Retinal pigment epithelial cell (primary cell): ENCODE measurements at regions not wholly inside any gene's neighbourhood (a gene's known extent, or its start where the extent isn't known, plus 50 kb on each side); places are given as distances from the start of the nearest gene placed in this dataset.

Experiments
- DNase-seq: peaks from one replicate; pipeline ENCODE4 v3.0.0-alpha.2; 2010; ENCODE audit warnings: low read depth
- H3K4me3 ChIP-seq: 2 replicates; pipeline ENCODE4 v1.5.1; 2011; ENCODE audit warnings: mild to moderate bottlenecking, low read length, control low read depth, moderate library complexity
- CTCF ChIP-seq: conservative IDR thresholded peaks from 2 replicates; pipeline ENCODE4 v1.5.1; 2011; ENCODE audit warnings: low read depth, low read length, control low read depth, inconsistent platforms

- no peak overlapping the region for H3K4me3 ChIP-seq
- TF ChIP-seq CTCF: no peak
- no peak for DNase-seq
Measured at GRCh38 chr16:76988526-76988925, 202.5 kb upstream of the MON1B start.

- no peak for DNase-seq
- no peak for TF ChIP-seq CTCF
- no peak overlapping the region for H3K4me3 ChIP-seq
Measured at GRCh38 chr16:77002644-77003043, 188.3 kb upstream of the MON1B start.

- no peak for DNase-seq
- no peak overlapping the region for H3K4me3 ChIP-seq
- no peak for TF ChIP-seq CTCF
Measured at GRCh38 chr16:77009453-77009852, 181.5 kb upstream of the MON1B start.

GRCh38 chr16:77014441-77014840 is 176.5 kb upstream of the MON1B start:
- no peak for TF ChIP-seq CTCF
- no peak for DNase-seq
- H3K4me3 ChIP-seq: no peak overlapping the region

- no peak overlapping the region for H3K4me3 ChIP-seq
- no peak for DNase-seq
- no peak for TF ChIP-seq CTCF
Measured at GRCh38 chr16:77030600-77030999, 160.4 kb upstream of the MON1B start.

- H3K4me3 ChIP-seq: no peak overlapping the region
- DNase-seq: no peak
- TF ChIP-seq CTCF: no peak
Measured at GRCh38 chr16:77033516-77033915, 157.5 kb upstream of the MON1B start.

GRCh38 chr16:77035361-77035760 is 155.6 kb upstream of the MON1B start:
- no peak for TF ChIP-seq CTCF
- no peak overlapping the region for H3K4me3 ChIP-seq
- DNase-seq: no peak
